PC-9 (cell line): ENCODE measurements at regions not wholly inside any gene's neighbourhood (a gene's known extent, or its start where the extent isn't known, plus 50 kb on each side); places are given as distances from the start of the nearest gene placed in this dataset.

ENCODE experiments used
- CTCF ChIP-seq: fragments of 200-600 bp; sonication (generic); conservative IDR thresholded peaks from 2 replicates; pipeline ENCODE4 v1.6.1; 2017; ENCODE audit warnings: mixed run types, antibody characterized with exemption, mild to moderate bottlenecking, moderate library complexity
- EZH2 ChIP-seq: fragments of 200-600 bp; sonication (generic); IDR thresholded peaks from 2 replicates; pipeline ENCODE4 v1.8.0; 2017; ENCODE audit warnings: antibody characterized with exemption, low read depth

DNA sequence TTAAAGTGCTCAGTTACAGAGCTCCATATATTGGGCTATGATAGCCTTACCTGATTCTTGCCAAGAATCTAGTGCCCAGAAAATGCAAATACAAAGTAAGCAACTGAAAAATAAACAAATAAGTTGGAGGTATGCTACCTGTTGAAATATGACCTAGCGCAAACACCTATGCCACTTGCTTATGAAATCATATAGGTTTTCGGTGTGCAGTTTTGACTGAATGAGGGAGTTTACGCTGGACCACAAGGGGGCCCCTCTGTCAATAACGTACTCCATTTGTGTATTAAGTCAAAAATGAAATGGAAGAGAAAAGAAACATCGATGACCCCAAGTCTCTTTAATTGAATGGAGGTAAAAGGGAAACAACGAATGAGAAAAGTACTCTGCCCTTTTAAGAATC is 84.9 kb upstream of the TRIM77 start:
- TF ChIP-seq EZH2 (no peak), CTCF (no peak)
